ENCODE measurements at regions not wholly inside any gene's neighbourhood (a gene's known extent, or its start where the extent isn't known, plus 50 kb on each side); places are given as distances from the start of the nearest gene placed in this dataset.
"Not testable (repeated sequence)": the region's sequence is repeated elsewhere in the genome, so short reads cannot be mapped to it uniquely, and the experiment has no call there.

- peak; percentile 80 for DNase-seq
Measured at GRCh38 chr15:25624504-25625177, 185.8 kb upstream of the UBE3A start.

- no peak for DNase-seq
Measured at GRCh38 chr15:25623708-25624107, 184.9 kb upstream of the UBE3A start.

- no peak for DNase-seq
Measured at GRCh38 chr15:25620466-25620865, 181.6 kb upstream of the UBE3A start.

- DNase-seq, result no peak
Measured at GRCh38 chr15:25619761-25620160, 180.9 kb upstream of the UBE3A start.

- no peak for DNase-seq
Measured at GRCh38 chr15:25619076-25619475, 180.3 kb upstream of the UBE3A start.

GRCh38 chr15:25618161-25618560 is 179.3 kb upstream of the UBE3A start:
- no peak for DNase-seq

- DNase-seq, result no peak
Measured at GRCh38 chr15:25616471-25616870, 177.6 kb upstream of the UBE3A start.

GRCh38 chr15:25613134-25613533 is 174.3 kb upstream of the UBE3A start:
- DNase-seq, result no peak

GRCh38 chr15:25611603-25612002 is 172.8 kb upstream of the UBE3A start:
- peak; percentile 19 for DNase-seq

- no peak for DNase-seq
Measured at GRCh38 chr15:25609371-25609770, 170.5 kb upstream of the UBE3A start.

- DNase-seq, result no peak
Measured at GRCh38 chr15:25608926-25609325, 170.1 kb upstream of the UBE3A start.

- DNase-seq, result no peak
Measured at GRCh38 chr15:25605151-25605550, 166.3 kb upstream of the UBE3A start.

- no peak for DNase-seq
Measured at GRCh38 chr15:25600751-25601150, 161.9 kb upstream of the UBE3A start.

- no peak for DNase-seq
Measured at GRCh38 chr15:25597571-25597970, 158.7 kb upstream of the UBE3A start.

GRCh38 chr15:25596644-25597562 is 158.1 kb upstream of the UBE3A start:
- DNase-seq, result peak; percentile 46

- no peak for DNase-seq
Measured at GRCh38 chr15:25587616-25588340, 149.0 kb upstream of the UBE3A start.

- DNase-seq, result peak; percentile 22
Measured at GRCh38 chr15:25582886-25583285, 144.1 kb upstream of the UBE3A start.

- no peak for DNase-seq
Measured at GRCh38 chr15:25579127-25579526, 140.3 kb upstream of the UBE3A start.

- DNase-seq, result peak; percentile 11
Measured at GRCh38 chr15:25572191-25572590, 133.4 kb upstream of the UBE3A start.

- peak; percentile 77 for DNase-seq
Measured at GRCh38 chr15:25568751-25569150, 129.9 kb upstream of the UBE3A start.

GRCh38 chr15:25566545-25566944 is 127.7 kb upstream of the UBE3A start:
- DNase-seq, result not testable (repeated sequence)

- DNase-seq, result no peak
Measured at GRCh38 chr15:25565470-25566264, 126.8 kb upstream of the UBE3A start.

Data from tongue (tissue), 1 donor.